OCI-LY3 (cell line): ENCODE measurements at regions not wholly inside any gene's neighbourhood (a gene's known extent, or its start where the extent isn't known, plus 50 kb on each side); places are given as distances from the start of the nearest gene placed in this dataset.

Experiments used
- H2AFZ ChIP-seq: fragments of 200-600, 300-600 bp; shearing (Covaris generic); 2 replicates; pipeline ENCODE4 v1.6.0; 2014; ENCODE audit warnings: antibody characterized with exemption, low read depth, low read length
- H3K27ac ChIP-seq: fragments of 200-600, 300-600 bp; sonication (generic); 2 replicates; pipeline ENCODE4 v1.5.1; 2014; ENCODE audit warnings: mild to moderate bottlenecking, low read length, moderate library complexity, mixed read lengths
- H3K27me3 ChIP-seq: fragments of 200-600, 300-600 bp; sonication (generic); 2 replicates; pipeline ENCODE4 v1.6.1; 2014; ENCODE audit warnings: low read depth, low read length, mixed read lengths
- H3K36me3 ChIP-seq: fragments of 200-600, 300-600 bp; sonication (generic); replicated peaks from 2 replicates; pipeline ENCODE3; 2014; ENCODE audit warnings: low read depth, low read length, mixed read lengths
- H3K4me1 ChIP-seq: fragments of 300-600, 200-600 bp; sonication (generic); 2 replicates; pipeline ENCODE4 v1.6.1; 2014; ENCODE audit warnings: low read length, mixed read lengths
- H3K4me2 ChIP-seq: fragments of 200-600, 300-600 bp; sonication (generic); 2 replicates; pipeline ENCODE4 v1.6.1; 2014; ENCODE audit warnings: low read length, mixed read lengths
- H3K4me3 ChIP-seq: fragments of 300-600, 200-600 bp; sonication (generic); 2 replicates; pipeline ENCODE4 v1.5.1; 2014; ENCODE audit warnings: antibody characterized with exemption, mild to moderate bottlenecking, low read length, moderate library complexity
- H3K79me2 ChIP-seq: fragments of 300-600, 200-600 bp; shearing (Covaris generic); 2 replicates; pipeline ENCODE4 v1.6.1; 2014; ENCODE audit warnings: mild to moderate bottlenecking, low read length, mixed read lengths
- H3K9ac ChIP-seq: fragments of 300-600, 200-600 bp; shearing (Covaris generic); 2 replicates; pipeline ENCODE4 v1.6.0; 2014; ENCODE audit warnings: mild to moderate bottlenecking, low read length, moderate library complexity
- H3K9me3 ChIP-seq: fragments of 200-600, 300-600 bp; shearing (Covaris generic); 2 replicates; pipeline ENCODE4 v1.6.1; 2014; ENCODE audit warnings: low read length, mixed read lengths; ENCODE audit not compliant: insufficient read depth
- H4K20me1 ChIP-seq: fragments of 200-600, 300-600 bp; sonication (generic); 2 replicates; pipeline ENCODE4 v1.6.1; 2016; ENCODE audit warnings: low read length, mixed read lengths; ENCODE audit not compliant: insufficient read depth
- CTCF ChIP-seq: fragments of 200-600, 300-600 bp; sonication (generic); IDR thresholded peaks from 2 replicates; pipeline ENCODE4 v1.5.1; 2014; ENCODE audit warnings: antibody characterized with exemption, low read length, low read depth
- EZH2phosphoT487 ChIP-seq: fragments of 200-600 bp; shearing (Covaris generic); IDR thresholded peaks from 2 replicates; pipeline ENCODE4 v1.6.1; 2018; ENCODE audit warnings: antibody characterized with exemption, mixed run types, low read depth

GRCh38 chr5:96159043-96159442 is 197.4 kb upstream of the ELL2 start:
- Histone ChIP-seq H3K4me3 (no peak overlapping the region), H3K79me2 (no peaks in the 10 kb centered on the region), H3K4me2 (no peak overlapping the region), H3K27me3 (no peaks in the 10 kb centered on the region), H3K9ac (no peak overlapping the region), H2AFZ (no peak overlapping the region), H3K4me1 (no peaks in the 10 kb centered on the region), H3K27ac (no peak overlapping the region), H4K20me1 (no peaks in the 10 kb centered on the region), H3K36me3 (no peaks in the 10 kb centered on the region), H3K9me3 (no peaks in the 10 kb centered on the region)
- TF ChIP-seq EZH2phosphoT487 = no peak
- no peak for TF ChIP-seq CTCF

- no peak overlapping the region for H3K4me2 ChIP-seq
- H2AFZ ChIP-seq = no peak overlapping the region
- H3K9me3 ChIP-seq = no peaks in the 10 kb centered on the region
- H3K9ac ChIP-seq = no peak overlapping the region
- no peaks in the 10 kb centered on the region for H3K27me3 ChIP-seq
- no peaks in the 10 kb centered on the region for H4K20me1 ChIP-seq
- H3K4me1 ChIP-seq = no peaks in the 10 kb centered on the region
- no peaks in the 10 kb centered on the region for H3K79me2 ChIP-seq
- H3K36me3 ChIP-seq = no peaks in the 10 kb centered on the region
- H3K4me3 ChIP-seq = no peak overlapping the region
- H3K27ac ChIP-seq = no peak overlapping the region
- TF ChIP-seq CTCF (no peak), EZH2phosphoT487 (no peak)
Measured at GRCh38 chr5:96157841-96158291, 196.2 kb upstream of the ELL2 start.

- Histone ChIP-seq H3K9me3 (no peaks in the 10 kb centered on the region), H3K9ac (no peak overlapping the region), H4K20me1 (no peaks in the 10 kb centered on the region), H3K79me2 (no peaks in the 10 kb centered on the region), H3K4me3 (no peak overlapping the region), H3K36me3 (no peaks in the 10 kb centered on the region), H3K27ac (no peak overlapping the region), H3K27me3 (no peaks in the 10 kb centered on the region), H3K4me1 (peaks cover under 1% of the 10 kb centered on the region), H2AFZ (no peak overlapping the region), H3K4me2 (no peak overlapping the region)
- TF ChIP-seq EZH2phosphoT487 = no peak
- no peak for TF ChIP-seq CTCF
Measured at GRCh38 chr5:96157077-96157780, 195.6 kb upstream of the ELL2 start.

GRCh38 chr5:96155147-96155546 is 193.5 kb upstream of the ELL2 start:
- Histone ChIP-seq H3K9me3 (no peaks in the 10 kb centered on the region), H2AFZ (no peak overlapping the region), H3K9ac (no peak overlapping the region), H3K4me2 (no peak overlapping the region), H3K27me3 (no peaks in the 10 kb centered on the region), H3K4me1 (peaks cover 17% of the 10 kb centered on the region), H4K20me1 (no peaks in the 10 kb centered on the region), H3K4me3 (no peak overlapping the region), H3K27ac (no peak overlapping the region), H3K79me2 (no peaks in the 10 kb centered on the region), H3K36me3 (no peaks in the 10 kb centered on the region)
- TF ChIP-seq EZH2phosphoT487 (no peak), CTCF (no peak)
